Endothelial cell of umbilical vein (primary cell): ENCODE measurements at regions not wholly inside any gene's neighbourhood (a gene's known extent, or its start where the extent isn't known, plus 50 kb on each side); places are given as distances from the start of the nearest gene placed in this dataset.

Experiments
- EZH2 ChIP-seq: IDR thresholded peaks from 2 replicates; pipeline ENCODE4 v1.6.1; 2012; ENCODE audit warnings: borderline replicate concordance, low read depth, mild to moderate bottlenecking, moderate library complexity, low read length, inconsistent platforms; ENCODE audit not compliant: severe bottlenecking
- MYC ChIP-seq: IDR thresholded peaks from one replicate; pipeline ENCODE4 v1.6.1; 2011; ENCODE audit warnings: mild to moderate bottlenecking, low read depth, low read length
- TF ChIP-seq, protein P1 (sequence below): IDR thresholded peaks from 2 replicates; pipeline ENCODE4 v1.6.1; 2011; ENCODE audit not compliant: insufficient read depth, insufficient read length
- TF ChIP-seq, protein P2 (sequence below), 2 donors: IDR thresholded peaks; 1 replicate in 1 of 2; 2 replicates in 1 of 2; pipeline ENCODE4 v1.5.1; 2011; ENCODE audit warnings: low read length in 2 of 2, mild to moderate bottlenecking in 2 of 2, moderate library complexity in 2 of 2, control low read depth in 1 of 2, inconsistent platforms in 1 of 2, low read depth in 1 of 2; ENCODE audit not compliant: insufficient read depth in 1 of 2; ENCODE audit errors: extremely low read depth in 1 of 2

DNA sequence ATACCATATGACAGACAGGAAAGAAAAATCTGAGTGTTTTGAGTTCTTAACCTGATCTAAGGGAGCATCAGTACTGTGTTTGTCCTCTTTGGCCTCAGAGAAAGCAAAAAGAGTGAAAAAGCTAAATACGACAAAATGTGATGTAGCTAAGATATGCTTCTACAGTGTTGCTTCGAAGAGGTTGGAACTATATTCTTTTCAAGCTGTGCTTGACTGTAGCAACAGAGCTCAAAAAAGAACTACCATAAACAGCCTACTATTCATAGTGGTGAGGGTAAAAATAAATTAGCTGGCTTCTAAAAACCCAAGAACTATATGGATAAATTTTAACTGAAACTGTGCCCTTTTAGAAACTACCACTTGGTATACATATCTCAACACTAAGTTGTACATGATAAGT, 881.8 kb upstream of the PCDH10 start:
- TF ChIP-seq, protein P1, sequence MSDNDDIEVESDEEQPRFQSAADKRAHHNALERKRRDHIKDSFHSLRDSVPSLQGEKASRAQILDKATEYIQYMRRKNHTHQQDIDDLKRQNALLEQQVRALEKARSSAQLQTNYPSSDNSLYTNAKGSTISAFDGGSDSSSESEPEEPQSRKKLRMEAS = no peak
- TF ChIP-seq MYC (no peak), EZH2 (no peak)
- TF ChIP-seq, protein P2, sequence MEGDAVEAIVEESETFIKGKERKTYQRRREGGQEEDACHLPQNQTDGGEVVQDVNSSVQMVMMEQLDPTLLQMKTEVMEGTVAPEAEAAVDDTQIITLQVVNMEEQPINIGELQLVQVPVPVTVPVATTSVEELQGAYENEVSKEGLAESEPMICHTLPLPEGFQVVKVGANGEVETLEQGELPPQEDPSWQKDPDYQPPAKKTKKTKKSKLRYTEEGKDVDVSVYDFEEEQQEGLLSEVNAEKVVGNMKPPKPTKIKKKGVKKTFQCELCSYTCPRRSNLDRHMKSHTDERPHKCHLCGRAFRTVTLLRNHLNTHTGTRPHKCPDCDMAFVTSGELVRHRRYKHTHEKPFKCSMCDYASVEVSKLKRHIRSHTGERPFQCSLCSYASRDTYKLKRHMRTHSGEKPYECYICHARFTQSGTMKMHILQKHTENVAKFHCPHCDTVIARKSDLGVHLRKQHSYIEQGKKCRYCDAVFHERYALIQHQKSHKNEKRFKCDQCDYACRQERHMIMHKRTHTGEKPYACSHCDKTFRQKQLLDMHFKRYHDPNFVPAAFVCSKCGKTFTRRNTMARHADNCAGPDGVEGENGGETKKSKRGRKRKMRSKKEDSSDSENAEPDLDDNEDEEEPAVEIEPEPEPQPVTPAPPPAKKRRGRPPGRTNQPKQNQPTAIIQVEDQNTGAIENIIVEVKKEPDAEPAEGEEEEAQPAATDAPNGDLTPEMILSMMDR (IDR thresholded peaks at IDR 0.05; ENCODE audit: extremely low read depth in 1 of 2, insufficient read depth in 1 of 2, low read depth in 1 of 2, low read length in 2 of 2) = no peak
